ENCODE measurements at regions not wholly inside any gene's neighbourhood (a gene's known extent, or its start where the extent isn't known, plus 50 kb on each side); places are given as distances from the start of the nearest gene placed in this dataset.

DNA sequence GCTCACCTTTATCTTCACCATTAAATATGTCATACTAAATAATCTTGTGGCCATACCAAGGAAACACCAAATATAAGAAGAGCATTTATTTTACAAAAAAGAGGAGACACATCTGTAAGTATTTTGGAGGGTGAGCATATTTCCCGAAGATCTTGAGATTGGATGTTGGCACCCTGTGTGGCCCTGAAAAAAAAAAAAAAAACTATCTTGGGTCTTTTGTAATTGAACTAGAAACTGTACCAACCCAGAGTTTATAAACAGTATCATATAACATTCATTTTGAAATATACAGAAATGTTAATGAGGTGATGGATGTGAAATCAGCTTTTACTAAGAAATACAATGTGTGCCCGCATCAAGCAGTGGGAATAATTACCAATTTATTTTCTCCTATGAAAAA is 104.0 kb upstream of the FRMD6 start:
- H3K27ac ChIP-seq (ENCODE audit: low read length) = no peak overlapping the region
- H3K79me2 ChIP-seq (replicated peaks; ENCODE audit: insufficient read depth, low read length) = no peaks in the 10 kb centered on the region
- no peaks in the 10 kb centered on the region for H3K27me3 ChIP-seq (ENCODE audit: insufficient read depth, low read depth, low read length)
- H3F3A ChIP-seq (ENCODE audit: insufficient read depth, low read length, poor library complexity, severe bottlenecking) = no peaks in the 10 kb centered on the region
- H3K9me3 ChIP-seq (ENCODE audit: low read length) = no peaks in the 10 kb centered on the region
- H3K4me3 ChIP-seq (ENCODE audit: low read length) = no peak overlapping the region
- TF ChIP-seq, protein P1, sequence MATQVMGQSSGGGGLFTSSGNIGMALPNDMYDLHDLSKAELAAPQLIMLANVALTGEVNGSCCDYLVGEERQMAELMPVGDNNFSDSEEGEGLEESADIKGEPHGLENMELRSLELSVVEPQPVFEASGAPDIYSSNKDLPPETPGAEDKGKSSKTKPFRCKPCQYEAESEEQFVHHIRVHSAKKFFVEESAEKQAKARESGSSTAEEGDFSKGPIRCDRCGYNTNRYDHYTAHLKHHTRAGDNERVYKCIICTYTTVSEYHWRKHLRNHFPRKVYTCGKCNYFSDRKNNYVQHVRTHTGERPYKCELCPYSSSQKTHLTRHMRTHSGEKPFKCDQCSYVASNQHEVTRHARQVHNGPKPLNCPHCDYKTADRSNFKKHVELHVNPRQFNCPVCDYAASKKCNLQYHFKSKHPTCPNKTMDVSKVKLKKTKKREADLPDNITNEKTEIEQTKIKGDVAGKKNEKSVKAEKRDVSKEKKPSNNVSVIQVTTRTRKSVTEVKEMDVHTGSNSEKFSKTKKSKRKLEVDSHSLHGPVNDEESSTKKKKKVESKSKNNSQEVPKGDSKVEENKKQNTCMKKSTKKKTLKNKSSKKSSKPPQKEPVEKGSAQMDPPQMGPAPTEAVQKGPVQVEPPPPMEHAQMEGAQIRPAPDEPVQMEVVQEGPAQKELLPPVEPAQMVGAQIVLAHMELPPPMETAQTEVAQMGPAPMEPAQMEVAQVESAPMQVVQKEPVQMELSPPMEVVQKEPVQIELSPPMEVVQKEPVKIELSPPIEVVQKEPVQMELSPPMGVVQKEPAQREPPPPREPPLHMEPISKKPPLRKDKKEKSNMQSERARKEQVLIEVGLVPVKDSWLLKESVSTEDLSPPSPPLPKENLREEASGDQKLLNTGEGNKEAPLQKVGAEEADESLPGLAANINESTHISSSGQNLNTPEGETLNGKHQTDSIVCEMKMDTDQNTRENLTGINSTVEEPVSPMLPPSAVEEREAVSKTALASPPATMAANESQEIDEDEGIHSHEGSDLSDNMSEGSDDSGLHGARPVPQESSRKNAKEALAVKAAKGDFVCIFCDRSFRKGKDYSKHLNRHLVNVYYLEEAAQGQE (IDR thresholded peaks at IDR 0.05; ENCODE audit: borderline replicate concordance) = no peak
- no peak for TF ChIP-seq EP300 (conservative IDR thresholded peaks at IDR 0.05; ENCODE audit: poor library complexity, severe bottlenecking)
- no peak for TF ChIP-seq POLR2AphosphoS5 (IDR thresholded peaks at IDR 0.05)
- no peak for TF ChIP-seq EZH2 (IDR thresholded peaks at IDR 0.05; ENCODE audit: borderline replicate concordance, insufficient read depth, low read length, poor library complexity, severe bottlenecking)
- TF ChIP-seq RAD21 (conservative IDR thresholded peaks at IDR 0.05) = no peak
- TF ChIP-seq, protein P2, sequence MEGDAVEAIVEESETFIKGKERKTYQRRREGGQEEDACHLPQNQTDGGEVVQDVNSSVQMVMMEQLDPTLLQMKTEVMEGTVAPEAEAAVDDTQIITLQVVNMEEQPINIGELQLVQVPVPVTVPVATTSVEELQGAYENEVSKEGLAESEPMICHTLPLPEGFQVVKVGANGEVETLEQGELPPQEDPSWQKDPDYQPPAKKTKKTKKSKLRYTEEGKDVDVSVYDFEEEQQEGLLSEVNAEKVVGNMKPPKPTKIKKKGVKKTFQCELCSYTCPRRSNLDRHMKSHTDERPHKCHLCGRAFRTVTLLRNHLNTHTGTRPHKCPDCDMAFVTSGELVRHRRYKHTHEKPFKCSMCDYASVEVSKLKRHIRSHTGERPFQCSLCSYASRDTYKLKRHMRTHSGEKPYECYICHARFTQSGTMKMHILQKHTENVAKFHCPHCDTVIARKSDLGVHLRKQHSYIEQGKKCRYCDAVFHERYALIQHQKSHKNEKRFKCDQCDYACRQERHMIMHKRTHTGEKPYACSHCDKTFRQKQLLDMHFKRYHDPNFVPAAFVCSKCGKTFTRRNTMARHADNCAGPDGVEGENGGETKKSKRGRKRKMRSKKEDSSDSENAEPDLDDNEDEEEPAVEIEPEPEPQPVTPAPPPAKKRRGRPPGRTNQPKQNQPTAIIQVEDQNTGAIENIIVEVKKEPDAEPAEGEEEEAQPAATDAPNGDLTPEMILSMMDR (IDR thresholded peaks at IDR 0.05; ENCODE audit: poor library complexity, severe bottlenecking) = no peak
- no peak for TF ChIP-seq SMC3 (conservative IDR thresholded peaks at IDR 0.05; ENCODE audit: poor library complexity)
- no peak for TF ChIP-seq TAF1 (IDR thresholded peaks at IDR 0.05; ENCODE audit: low read depth)
- TF ChIP-seq MXI1 (conservative IDR thresholded peaks at IDR 0.05; ENCODE audit: poor library complexity, severe bottlenecking) = no peak
- H3K9me2 ChIP-seq (ENCODE audit: insufficient read depth, low read length) = no peaks in the 10 kb centered on the region
- H4K20me1 ChIP-seq (ENCODE audit: insufficient read depth) = no peaks in the 10 kb centered on the region
- no peak overlapping the region for H3K9ac ChIP-seq (ENCODE audit: low read length)
- H3K4me2 ChIP-seq (ENCODE audit: low read length) = no peak overlapping the region
- no peaks in the 10 kb centered on the region for H3K36me3 ChIP-seq (ENCODE audit: insufficient read depth, low read length)
- H2AFZ ChIP-seq (ENCODE audit: low read depth, low read length) = no peak overlapping the region

DNA sequence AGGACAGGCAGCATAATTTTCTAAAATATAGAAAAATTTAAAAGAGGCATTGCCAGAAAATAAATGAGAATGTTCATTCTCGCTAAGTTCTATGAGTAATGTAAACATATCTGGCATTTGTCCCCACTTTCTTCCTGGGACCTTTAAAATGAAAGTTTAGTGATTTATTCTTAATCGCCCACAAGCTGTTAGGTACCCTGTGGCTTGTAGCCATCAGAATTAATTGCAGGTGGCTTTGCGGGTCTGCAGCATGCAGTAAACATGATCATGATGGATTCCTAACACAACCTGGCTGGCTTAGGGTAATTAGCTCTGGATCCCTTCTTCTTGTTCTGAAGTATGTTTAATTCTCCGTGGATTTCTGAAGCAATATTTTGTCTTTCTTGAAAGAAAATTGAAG is 103.5 kb upstream of the FRMD6 start:
- Histone ChIP-seq H3K27ac (ENCODE audit: low read length) (no peak overlapping the region), H3K79me2 (replicated peaks; ENCODE audit: insufficient read depth, low read length) (no peaks in the 10 kb centered on the region), H3K9me3 (ENCODE audit: low read length) (no peaks in the 10 kb centered on the region), H3K4me3 (ENCODE audit: low read length) (no peak overlapping the region), H2AFZ (ENCODE audit: low read depth, low read length) (no peak overlapping the region), H3F3A (ENCODE audit: insufficient read depth, low read length, poor library complexity, severe bottlenecking) (no peaks in the 10 kb centered on the region), H4K20me1 (ENCODE audit: insufficient read depth) (no peaks in the 10 kb centered on the region), H3K4me2 (ENCODE audit: low read length) (no peak overlapping the region), H3K27me3 (ENCODE audit: insufficient read depth, low read depth, low read length) (no peaks in the 10 kb centered on the region), H3K36me3 (ENCODE audit: insufficient read depth, low read length) (no peaks in the 10 kb centered on the region), H3K9ac (ENCODE audit: low read length) (no peak overlapping the region), H3K9me2 (ENCODE audit: insufficient read depth, low read length) (no peaks in the 10 kb centered on the region)
- no peak for TF ChIP-seq POLR2AphosphoS5 (IDR thresholded peaks at IDR 0.05)
- no peak for TF ChIP-seq MXI1 (conservative IDR thresholded peaks at IDR 0.05; ENCODE audit: poor library complexity, severe bottlenecking)

DNA sequence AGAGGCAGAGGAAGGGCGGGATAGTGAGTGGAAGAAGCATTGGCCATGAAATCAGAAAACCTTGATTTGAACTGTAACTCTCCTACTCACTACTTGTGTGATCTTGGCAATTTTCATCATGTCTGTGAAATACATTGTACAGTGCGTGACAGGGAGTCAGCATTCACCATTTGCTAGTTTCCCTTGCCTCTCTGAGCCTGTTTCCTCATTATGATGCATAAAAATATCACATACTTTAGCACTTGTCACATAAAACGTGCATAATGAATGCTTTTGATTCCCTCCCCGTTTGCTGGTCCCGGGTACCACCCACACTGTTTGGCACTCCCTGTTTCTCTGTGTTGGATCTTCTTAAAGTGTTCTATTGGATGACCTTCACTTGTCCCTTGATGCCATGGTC is 101.1 kb upstream of the FRMD6 start:
- Histone ChIP-seq H4K20me1 (ENCODE audit: insufficient read depth) (no peaks in the 10 kb centered on the region), H3K9me2 (ENCODE audit: insufficient read depth, low read length) (no peaks in the 10 kb centered on the region), H3K79me2 (replicated peaks; ENCODE audit: insufficient read depth, low read length) (no peaks in the 10 kb centered on the region), H3K9me3 (ENCODE audit: low read length) (no peaks in the 10 kb centered on the region), H3K4me3 (ENCODE audit: low read length) (no peak overlapping the region), H2AFZ (ENCODE audit: low read depth, low read length) (no peak overlapping the region), H3K4me2 (ENCODE audit: low read length) (no peak overlapping the region), H3K9ac (ENCODE audit: low read length) (no peak overlapping the region), H3K27ac (ENCODE audit: low read length) (no peak overlapping the region), H3F3A (ENCODE audit: insufficient read depth, low read length, poor library complexity, severe bottlenecking) (no peaks in the 10 kb centered on the region), H3K36me3 (ENCODE audit: insufficient read depth, low read length) (no peaks in the 10 kb centered on the region), H3K27me3 (ENCODE audit: insufficient read depth, low read depth, low read length) (no peaks in the 10 kb centered on the region)
- TF ChIP-seq TAF1 (IDR thresholded peaks at IDR 0.05; ENCODE audit: low read depth) (no peak), SMC3 (conservative IDR thresholded peaks at IDR 0.05; ENCODE audit: poor library complexity) (no peak)
